LHCN-M2 (cell line): ENCODE measurements at regions not wholly inside any gene's neighbourhood (a gene's known extent, or its start where the extent isn't known, plus 50 kb on each side); places are given as distances from the start of the nearest gene placed in this dataset.
"Not testable (repeated sequence)": the region's sequence is repeated elsewhere in the genome, so short reads cannot be mapped to it uniquely, and the experiment has no call there.

Source experiments
- DNase-seq: peaks from one replicate; pipeline ENCODE4 v3.0.0-alpha.2; 2012; ENCODE audit warnings: low read depth

GRCh38 chr15:20473465-20473864, 68.1 kb downstream of the GOLGA6L6 start:
- DNase-seq: not testable (repeated sequence)

- DNase-seq: not testable (repeated sequence)
These were observed 68.6 kb downstream of the GOLGA6L6 start for GRCh38 chr15:20472983-20473382.

GRCh38 chr15:20470810-20471209, 70.8 kb downstream of the GOLGA6L6 start:
- not testable (repeated sequence) for DNase-seq

- DNase-seq: not testable (repeated sequence)
These were observed 100.5 kb downstream of the GOLGA6L6 start for GRCh38 chr15:20441138-20441537.

GRCh38 chr15:20440390-20440789, 101.2 kb downstream of the GOLGA6L6 start:
- not testable (repeated sequence) for DNase-seq

GRCh38 chr15:20439111-20439510, 102.5 kb downstream of the GOLGA6L6 start:
- DNase-seq: not testable (repeated sequence)

DNA sequence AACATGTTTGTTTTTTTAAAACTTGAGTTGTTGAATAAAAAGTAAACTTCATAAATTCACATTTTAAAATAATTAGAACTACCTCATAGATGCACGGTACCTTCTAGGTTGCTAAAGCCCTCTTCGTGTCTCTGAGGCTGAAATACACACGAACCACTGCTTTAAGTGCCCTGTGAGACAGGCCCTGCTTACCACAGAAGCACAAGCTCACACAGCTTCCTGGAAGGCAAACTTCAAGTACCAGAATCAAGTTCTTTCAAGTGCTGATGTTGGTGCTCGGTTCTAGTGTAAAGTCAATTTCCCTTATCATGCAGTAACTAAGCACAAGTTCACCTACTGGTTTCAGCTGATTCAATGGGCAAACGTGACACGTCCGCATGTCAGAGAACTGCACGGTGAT, 103.3 kb downstream of the GOLGA6L6 start:
- not testable (repeated sequence) for DNase-seq

- DNase-seq: not testable (repeated sequence)
These were observed 108.1 kb downstream of the GOLGA6L6 start for GRCh38 chr15:20433468-20433867.

- DNase-seq: not testable (repeated sequence)
These were observed 111.1 kb downstream of the GOLGA6L6 start for GRCh38 chr15:20430495-20430894.

- DNase-seq: not testable (repeated sequence)
These were observed 120.9 kb downstream of the GOLGA6L6 start for GRCh38 chr15:20420710-20421109.

- not testable (repeated sequence) for DNase-seq
These were observed 125.0 kb downstream of the GOLGA6L6 start for GRCh38 chr15:20416618-20417017.

- DNase-seq: not testable (repeated sequence)
These were observed 131.9 kb downstream of the GOLGA6L6 start for GRCh38 chr15:20409667-20410198.

DNA sequence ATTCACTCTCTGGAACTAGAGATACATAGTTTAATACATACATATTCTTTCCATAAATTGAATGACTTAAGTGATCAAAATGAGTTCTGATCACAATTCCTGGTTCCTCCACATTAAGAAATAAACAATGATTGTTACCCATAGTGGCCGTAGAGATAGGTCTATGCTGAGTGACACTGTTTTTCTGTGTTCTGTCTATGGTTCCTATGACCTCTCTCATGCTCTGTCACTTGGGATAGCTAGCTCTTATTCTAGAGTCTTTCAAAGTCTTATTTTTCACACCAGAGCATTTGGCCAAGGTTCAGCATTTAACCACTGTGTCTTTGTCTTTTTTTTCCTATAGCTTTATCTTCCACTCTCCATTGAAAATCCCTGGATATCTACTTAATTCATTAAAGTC, 132.4 kb downstream of the GOLGA6L6 start:
- no peak for DNase-seq

GRCh38 chr15:20407553-20407952, 134.0 kb downstream of the GOLGA6L6 start:
- DNase-seq: no peak

DNA sequence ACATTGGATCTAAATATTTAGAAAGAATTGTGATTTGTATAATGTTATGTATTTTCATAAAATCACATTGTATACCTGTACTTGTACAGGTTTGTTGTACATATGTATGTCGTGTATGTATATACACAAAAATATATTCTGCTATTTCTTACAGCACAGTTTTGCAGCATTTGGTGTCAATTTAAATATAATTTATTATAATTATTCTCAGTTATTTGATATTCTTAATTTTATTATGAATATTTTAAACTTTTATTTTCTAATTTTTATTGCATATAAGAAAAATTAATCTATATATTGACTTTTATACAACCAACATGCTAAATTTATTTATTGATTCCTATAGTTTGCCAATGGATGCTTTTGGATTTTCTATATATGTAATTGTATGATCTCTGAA, 137.0 kb downstream of the GOLGA6L6 start:
- DNase-seq: not testable (repeated sequence)

- not testable (repeated sequence) for DNase-seq
These were observed 139.0 kb downstream of the GOLGA6L6 start for GRCh38 chr15:20402586-20402985.

DNA sequence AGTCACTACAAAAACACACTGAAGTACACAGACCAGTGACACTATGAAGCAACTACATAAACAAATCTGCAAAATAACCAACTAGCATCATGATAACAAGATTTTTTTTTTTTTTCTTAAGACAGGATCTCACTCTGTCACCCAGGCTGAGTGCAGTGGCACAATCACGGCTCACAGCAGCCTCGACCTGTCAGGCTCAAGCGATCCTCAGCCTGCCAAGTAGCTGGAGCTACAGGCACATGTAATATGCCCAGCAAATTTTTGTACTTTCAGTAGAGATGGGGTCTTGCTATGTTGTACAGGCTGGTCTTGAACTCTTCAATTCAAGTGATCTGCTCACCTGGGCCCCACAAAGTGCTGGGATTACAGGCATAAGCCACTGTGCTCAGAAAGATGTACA, 140.5 kb downstream of the GOLGA6L6 start:
- DNase-seq: not testable (repeated sequence)

GRCh38 chr15:20398680-20399079, 142.9 kb downstream of the GOLGA6L6 start:
- DNase-seq: not testable (repeated sequence)

DNA sequence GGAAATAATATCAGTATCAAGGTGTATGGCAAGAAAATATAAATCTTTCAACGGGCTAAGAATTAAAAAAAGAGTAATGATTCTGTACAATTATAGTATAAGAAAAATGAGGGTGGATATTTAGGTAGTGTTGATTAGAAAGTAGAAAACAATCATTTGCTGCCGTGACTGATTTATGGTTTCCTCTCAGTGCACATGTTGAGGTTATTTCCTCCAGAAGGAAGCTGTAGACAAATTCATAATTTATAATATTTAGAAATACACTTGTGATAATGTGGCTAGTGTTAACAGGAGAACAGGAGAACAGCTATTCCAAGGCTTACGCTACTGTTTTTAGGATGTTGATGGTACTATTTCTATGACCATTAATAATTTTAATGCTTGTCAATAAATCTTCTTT, 153.4 kb downstream of the GOLGA6L6 start:
- not testable (repeated sequence) for DNase-seq

GRCh38 chr15:20386198-20386597, 155.4 kb downstream of the GOLGA6L6 start:
- no peak for DNase-seq

DNA sequence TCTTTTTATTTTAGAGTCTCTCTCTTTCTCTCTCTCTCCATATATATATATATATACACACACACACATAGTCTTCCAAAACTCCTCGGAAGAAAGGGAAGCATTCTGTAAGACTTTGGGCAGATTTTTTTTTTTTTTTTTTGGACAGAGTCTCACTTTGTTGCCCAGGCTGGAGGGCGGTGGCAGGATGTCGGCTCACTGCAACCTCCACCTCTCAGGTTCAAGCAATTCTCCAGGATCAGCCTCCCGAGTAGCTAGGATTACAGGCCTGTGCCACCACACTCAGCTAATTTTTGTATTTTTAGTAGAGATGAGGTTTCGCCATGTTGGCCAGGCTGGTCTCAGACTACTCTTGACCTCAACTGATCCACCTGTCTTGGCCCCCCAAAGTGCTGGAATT, 161.4 kb downstream of the GOLGA6L6 start:
- DNase-seq: not testable (repeated sequence)

GRCh38 chr15:20376872-20377271, 164.7 kb downstream of the GOLGA6L6 start:
- no peak for DNase-seq

GRCh38 chr15:20372416-20372815, 169.2 kb downstream of the GOLGA6L6 start:
- DNase-seq: not testable (repeated sequence)

- no peak for DNase-seq
These were observed 172.1 kb downstream of the GOLGA6L6 start for GRCh38 chr15:20369500-20369899.
